HepG2 (cell line): ENCODE measurements at regions not wholly inside any gene's neighbourhood (a gene's known extent, or its start where the extent isn't known, plus 50 kb on each side); places are given as distances from the start of the nearest gene placed in this dataset.
A peak's percentile ranks its signal among the peaks of the same experiment; 100 is the strongest.

ENCODE experiments used
- ATF4 ChIP-seq, 2 experiments: fragments of 450-650 bp in 1 of 2; sonication (generic) in 1 of 2; formaldehyde crosslinking; IDR thresholded peaks; 2 replicates each; pipeline versions ENCODE4 v1.5.0 to v1.8.0; 2020 to 2022; ENCODE audit warnings: mild to moderate bottlenecking in 1 of 2, missing genetic modification reagents in 1 of 2
- BHLHE40 ChIP-seq: IDR thresholded peaks from 2 replicates; pipeline ENCODE4 v1.6.1; 2011; ENCODE audit warnings: low read length, improper control_type of control experiment
- DMAP1 ChIP-seq: IDR thresholded peaks from 2 replicates; pipeline ENCODE4 v1.6.1; 2016
- FIP1L1 ChIP-seq: fragments of 200-400 bp; formaldehyde crosslinking; IDR thresholded peaks from 2 replicates; pipeline ENCODE4 v1.6.1; 2018; ENCODE audit warnings: low read depth, mild to moderate bottlenecking, low read length, moderate library complexity, borderline replicate concordance; ENCODE audit not compliant: insufficient read depth
- FOXP4 ChIP-seq: sonication (generic); formaldehyde crosslinking; IDR thresholded peaks from 2 replicates; pipeline ENCODE4 v1.4.0; 2020; ENCODE audit warnings: missing genetic modification reagents
- GABPB1 ChIP-seq: IDR thresholded peaks from 2 replicates; pipeline ENCODE4 v1.6.1; 2016; ENCODE audit warnings: mild to moderate bottlenecking, missing genetic modification reagents, moderate library complexity, missing compliant biosample characterization
- KAT8 ChIP-seq: IDR thresholded peaks from 2 replicates; pipeline ENCODE4 v1.6.1; 2016; ENCODE audit warnings: missing genetic modification reagents, missing compliant biosample characterization
- KLF12 ChIP-seq: sonication (generic); formaldehyde crosslinking; IDR thresholded peaks from 2 replicates; pipeline ENCODE4 v1.4.0; 2020; ENCODE audit warnings: missing genetic modification reagents, borderline replicate concordance
- KMT2B ChIP-seq: IDR thresholded peaks from 2 replicates; pipeline ENCODE4 v1.6.1; 2016; ENCODE audit warnings: missing genetic modification reagents, missing compliant biosample characterization
- MEIS2 ChIP-seq: sonication (generic); formaldehyde crosslinking; IDR thresholded peaks from 2 replicates; pipeline ENCODE4 v1.9.0; 2021; ENCODE audit warnings: mild to moderate bottlenecking, missing genetic modification reagents
- MIXL1 ChIP-seq: IDR thresholded peaks from 2 replicates; pipeline ENCODE4 v1.6.1; 2016
- NFATC3 ChIP-seq: sonication (generic); formaldehyde crosslinking; IDR thresholded peaks from 2 replicates; pipeline ENCODE4 v1.5.1; 2020; ENCODE audit warnings: mild to moderate bottlenecking, missing genetic modification reagents
- NFKB2 ChIP-seq: sonication (generic); formaldehyde crosslinking; IDR thresholded peaks from 2 replicates; pipeline ENCODE4 v1.4.0; 2020; ENCODE audit warnings: missing genetic modification reagents, borderline replicate concordance
- SKIL ChIP-seq: sonication (generic); formaldehyde crosslinking; IDR thresholded peaks from 2 replicates; pipeline ENCODE4 v1.8.0; 2022; ENCODE audit warnings: missing genetic modification reagents, mild to moderate bottlenecking, moderate library complexity, borderline replicate concordance
- TERF1 ChIP-seq: sonication (generic); formaldehyde crosslinking; IDR thresholded peaks from 2 replicates; pipeline ENCODE4 v1.8.0; 2022; ENCODE audit warnings: mild to moderate bottlenecking, missing genetic modification reagents, moderate library complexity
- TP53 ChIP-seq: sonication (generic); formaldehyde crosslinking; conservative IDR thresholded peaks from 2 replicates; pipeline ENCODE4 v1.4.0; 2020; ENCODE audit warnings: missing genetic modification reagents
- ZBED4 ChIP-seq: sonication (generic); formaldehyde crosslinking; IDR thresholded peaks from 2 replicates; pipeline ENCODE4 v1.4.0; 2020; ENCODE audit warnings: missing genetic modification reagents, borderline replicate concordance
- ZFY ChIP-seq: sonication (generic); formaldehyde crosslinking; IDR thresholded peaks from 2 replicates; pipeline ENCODE4 v1.4.0; 2020; ENCODE audit warnings: missing genetic modification reagents
- ZNF12 ChIP-seq: sonication (generic); formaldehyde crosslinking; IDR thresholded peaks from 2 replicates; pipeline ENCODE4 v1.5.0; 2020; ENCODE audit warnings: missing genetic modification reagents
- ZNF577 ChIP-seq: sonication (generic); formaldehyde crosslinking; IDR thresholded peaks from 2 replicates; pipeline ENCODE4 v1.4.0; 2020; ENCODE audit warnings: mild to moderate bottlenecking, low read depth, missing genetic modification reagents, borderline replicate concordance

- TF ChIP-seq FOXP4 (no peak), BHLHE40 (no peak), KAT8 (CRISPR knock-in tag) (no peak), MEIS2 (CRISPR knock-in tag) (no peak), NFKB2 (CRISPR knock-in tag) (no peak), ZBED4 (CRISPR knock-in tag) (no peak), FIP1L1 (no peak), NFATC3 (CRISPR knock-in tag) (no peak), MIXL1 (no peak), ZNF12 (CRISPR knock-in tag) (no peak), DMAP1 (CRISPR knock-in tag) (0 out of 2 replicates have a peak, but pooled peaks have one; percentile 13), TERF1 (no peak), KMT2B (CRISPR knock-in tag) (peak; percentile 56; the same call in 1 of the 2 replicates), GABPB1 (no peak), ZFY (CRISPR knock-in tag) (0 out of 2 replicates have a peak, but pooled peaks have one; percentile 23), TP53 (no peak), ZNF577 (CRISPR knock-in tag) (no peak), ATF4 (CRISPR knock-in tag; IDR thresholded peaks at IDR 0.05) (no peak), SKIL (CRISPR knock-in tag) (no peak), KLF12 (CRISPR knock-in tag) (no peak)
These were observed 142.5 kb downstream of the CD164 start (continued) for GRCh38 chr6:109239651-109240321.
